Endodermal cell (in vitro differentiated cells): ENCODE measurements at regions not wholly inside any gene's neighbourhood (a gene's known extent, or its start where the extent isn't known, plus 50 kb on each side); places are given as distances from the start of the nearest gene placed in this dataset.
"Not testable (repeated sequence)": the region's sequence is repeated elsewhere in the genome, so short reads cannot be mapped to it uniquely, and the experiment has no call there.

Experiments used
- DNase-seq: peaks from one replicate; pipeline ENCODE4 v3.0.0-alpha.2; 2017
- H3K27ac ChIP-seq: 2 replicates; pipeline ENCODE4 v1.5.1; 2013; ENCODE audit warnings: mild to moderate bottlenecking, low read depth, low read length, moderate library complexity
- H3K27me3 ChIP-seq: 2 replicates; pipeline ENCODE4 v1.6.1; 2013; ENCODE audit warnings: mild to moderate bottlenecking, low read length, moderate library complexity; ENCODE audit not compliant: insufficient read depth, control insufficient read depth, poor library complexity, severe bottlenecking
- H3K36me3 ChIP-seq: 2 replicates; pipeline ENCODE4 v1.7.0; 2013; ENCODE audit warnings: mild to moderate bottlenecking, low read length, moderate library complexity; ENCODE audit not compliant: control insufficient read depth, insufficient read depth
- H3K4me1 ChIP-seq: one replicate; pipeline ENCODE4 v1.7.0; 2013; ENCODE audit warnings: low read length; ENCODE audit not compliant: control insufficient read depth, insufficient read depth
- H3K4me3 ChIP-seq: 2 replicates; pipeline ENCODE4 v1.5.1; 2013; ENCODE audit warnings: mild to moderate bottlenecking, low read length, moderate library complexity
- H3K9ac ChIP-seq: 2 replicates; pipeline ENCODE4 v1.6.1; 2013; ENCODE audit warnings: mild to moderate bottlenecking, low read length, moderate library complexity; ENCODE audit not compliant: poor library complexity, severe bottlenecking; ENCODE audit errors: extremely low read depth
- H3K9me3 ChIP-seq: 2 replicates; pipeline ENCODE4 v1.6.1; 2013; ENCODE audit warnings: mild to moderate bottlenecking, low read length, moderate library complexity; ENCODE audit not compliant: control insufficient read depth
- H3K27ac Mint-ChIP-seq: 2 replicates; pipeline ENCODE4 v1.8.0; 2020; ENCODE audit warnings: mixed read lengths
- H3K27me3 Mint-ChIP-seq: 2 replicates; pipeline ENCODE4 v1.8.0; 2021; ENCODE audit warnings: mild to moderate bottlenecking, mixed read lengths; ENCODE audit not compliant: insufficient read depth
- H3K36me3 Mint-ChIP-seq: 2 replicates; pipeline ENCODE4 v1.8.0; 2020; ENCODE audit warnings: low read depth, mixed read lengths
- H3K4me1 Mint-ChIP-seq: 2 replicates; pipeline ENCODE4 v1.8.0; 2020; ENCODE audit warnings: mixed read lengths
- H3K4me3 Mint-ChIP-seq: 2 replicates; pipeline ENCODE4 v1.8.0; 2020; ENCODE audit warnings: mild to moderate bottlenecking, moderate library complexity, mixed read lengths
- H3K9me3 Mint-ChIP-seq: 2 replicates; pipeline ENCODE4 v1.8.0; 2020; ENCODE audit warnings: mild to moderate bottlenecking, mixed read lengths
- WGBS, 2 experiments: methylation state at CpG; one replicate each; pipeline versions ENCODE4 v1.1.5 to v1.1.7; 2013; ENCODE audit warnings: missing lambda C conversion rate in 2 of 2, mixed read lengths in 1 of 2; ENCODE audit not compliant: insufficient coverage in 1 of 2, insufficient read length in 1 of 2; 5-methylcytosine and 5-hydroxymethylcytosine counted together
- TF ChIP-seq, protein P1 (sequence below): fragments of 200-600 bp; sonication (generic); conservative IDR thresholded peaks from 2 replicates; pipeline ENCODE4 v1.5.0; 2021; ENCODE audit warnings: antibody characterized with exemption, mild to moderate bottlenecking

DNA sequence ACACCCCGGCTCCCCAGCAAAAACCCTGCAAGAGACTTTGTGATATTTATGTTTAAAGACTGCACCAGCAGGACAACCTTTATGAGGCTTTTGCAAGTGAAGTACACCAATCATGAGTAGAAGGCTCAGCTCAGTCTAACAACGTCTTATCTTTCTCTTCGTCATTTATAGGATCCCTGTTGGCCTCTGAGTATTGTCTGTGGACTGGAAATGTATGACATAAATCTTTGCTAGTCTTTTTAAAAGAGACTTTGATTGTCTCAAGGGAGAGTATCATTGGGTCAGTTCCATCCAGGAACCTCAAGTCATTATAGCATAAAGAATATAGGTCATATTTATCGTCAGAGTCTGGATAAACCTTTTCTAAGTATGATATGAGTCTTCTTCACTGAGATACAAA lies 505.0 kb upstream of the SOX9 start:
- WGBS, 2 experiments: 86 to 93% methylated on average over 2 to 3 of the region's 4 CpGs
- Mint-ChIP-seq H3K4me1 (no peaks in the 10 kb centered on the region), H3K27me3 (no peaks in the 10 kb centered on the region), H3K4me3 (no peak overlapping the region), H3K9me3 (peaks cover 30% of the 10 kb centered on the region), H3K27ac (no peak overlapping the region), H3K36me3 (no peaks in the 10 kb centered on the region)
- Histone ChIP-seq H3K4me3 (no peak overlapping the region), H3K9me3 (peaks cover 19% of the 10 kb centered on the region), H3K36me3 (no peaks in the 10 kb centered on the region), H3K27me3 (no peaks in the 10 kb centered on the region), H3K4me1 (no peaks in the 10 kb centered on the region), H3K27ac (no peak overlapping the region), H3K9ac (no peak overlapping the region)
- TF ChIP-seq, protein P1, sequence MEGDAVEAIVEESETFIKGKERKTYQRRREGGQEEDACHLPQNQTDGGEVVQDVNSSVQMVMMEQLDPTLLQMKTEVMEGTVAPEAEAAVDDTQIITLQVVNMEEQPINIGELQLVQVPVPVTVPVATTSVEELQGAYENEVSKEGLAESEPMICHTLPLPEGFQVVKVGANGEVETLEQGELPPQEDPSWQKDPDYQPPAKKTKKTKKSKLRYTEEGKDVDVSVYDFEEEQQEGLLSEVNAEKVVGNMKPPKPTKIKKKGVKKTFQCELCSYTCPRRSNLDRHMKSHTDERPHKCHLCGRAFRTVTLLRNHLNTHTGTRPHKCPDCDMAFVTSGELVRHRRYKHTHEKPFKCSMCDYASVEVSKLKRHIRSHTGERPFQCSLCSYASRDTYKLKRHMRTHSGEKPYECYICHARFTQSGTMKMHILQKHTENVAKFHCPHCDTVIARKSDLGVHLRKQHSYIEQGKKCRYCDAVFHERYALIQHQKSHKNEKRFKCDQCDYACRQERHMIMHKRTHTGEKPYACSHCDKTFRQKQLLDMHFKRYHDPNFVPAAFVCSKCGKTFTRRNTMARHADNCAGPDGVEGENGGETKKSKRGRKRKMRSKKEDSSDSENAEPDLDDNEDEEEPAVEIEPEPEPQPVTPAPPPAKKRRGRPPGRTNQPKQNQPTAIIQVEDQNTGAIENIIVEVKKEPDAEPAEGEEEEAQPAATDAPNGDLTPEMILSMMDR: no peak
- DNase-seq: no peak

GRCh38 chr17:71617767-71618166 lies 503.1 kb upstream of the SOX9 start:
- peaks cover 30% of the 10 kb centered on the region for H3K9me3 Mint-ChIP-seq
- H3K9me3 ChIP-seq: peaks cover 19% of the 10 kb centered on the region
- H3K4me3 Mint-ChIP-seq, H3K4me1 Mint-ChIP-seq, H3K27me3 Mint-ChIP-seq, H3K4me3 ChIP-seq, H3K27ac Mint-ChIP-seq, DNase-seq, H3K9ac ChIP-seq, H3K36me3 Mint-ChIP-seq, H3K4me1 ChIP-seq, H3K27me3 ChIP-seq, H3K36me3 ChIP-seq, H3K27ac ChIP-seq: not testable (repeated sequence)

GRCh38 chr17:71625330-71625729 lies 495.5 kb upstream of the SOX9 start:
- no peak for DNase-seq
- H3K4me1 Mint-ChIP-seq: no peaks in the 10 kb centered on the region
- H3K27ac ChIP-seq: no peak overlapping the region
- H3K4me3 ChIP-seq: no peak overlapping the region
- H3K9ac ChIP-seq: no peak overlapping the region
- H3K36me3 Mint-ChIP-seq: no peaks in the 10 kb centered on the region
- TF ChIP-seq, protein P1: no peak
- 50% methylated on average over 1 of the region's 1 CpG; no CpG with 5 or more reads in 1 of the 2 experiments for WGBS, 2 experiments
- H3K36me3 ChIP-seq: no peaks in the 10 kb centered on the region
- H3K27me3 ChIP-seq: no peaks in the 10 kb centered on the region
- H3K4me3 Mint-ChIP-seq: no peak overlapping the region
- H3K9me3 Mint-ChIP-seq: no peaks in the 10 kb centered on the region
- no peaks in the 10 kb centered on the region for H3K9me3 ChIP-seq
- no peaks in the 10 kb centered on the region for H3K4me1 ChIP-seq
- no peaks in the 10 kb centered on the region for H3K27me3 Mint-ChIP-seq
- no peak overlapping the region for H3K27ac Mint-ChIP-seq

DNA sequence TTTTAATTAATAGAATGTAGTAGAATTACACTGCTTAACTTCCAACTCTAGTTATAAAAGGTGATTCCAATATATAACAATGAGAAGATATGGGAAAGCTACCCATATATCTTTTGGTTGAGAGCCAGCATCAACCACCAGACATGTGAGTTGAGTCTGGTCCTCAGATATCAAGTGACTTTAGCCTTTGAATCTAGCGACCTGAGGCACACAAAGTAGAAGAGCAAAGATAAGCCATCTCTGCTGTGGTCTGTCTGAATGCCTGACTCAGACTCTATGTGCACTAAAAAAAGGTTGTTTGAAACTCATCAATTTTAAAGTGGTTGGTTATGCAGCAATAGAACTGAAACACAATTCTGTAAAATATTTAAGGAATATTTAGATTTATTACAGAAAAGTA lies 492.5 kb upstream of the SOX9 start:
- Mint-ChIP-seq H3K9me3 (no peaks in the 10 kb centered on the region), H3K27ac (no peak overlapping the region), H3K4me1 (no peaks in the 10 kb centered on the region), H3K4me3 (no peak overlapping the region), H3K27me3 (no peaks in the 10 kb centered on the region), H3K36me3 (no peaks in the 10 kb centered on the region)
- Histone ChIP-seq H3K4me1 (no peaks in the 10 kb centered on the region), H3K9ac (no peak overlapping the region), H3K9me3 (no peaks in the 10 kb centered on the region), H3K27ac (no peak overlapping the region), H3K4me3 (no peak overlapping the region), H3K36me3 (no peaks in the 10 kb centered on the region), H3K27me3 (no peaks in the 10 kb centered on the region)
- WGBS, 2 experiments: 50 to 94% methylated on average over 1 of the region's 1 CpG
- TF ChIP-seq, protein P1: no peak
- DNase-seq: no peak
